ENCODE measurements at regions not wholly inside any gene's neighbourhood (a gene's known extent, or its start where the extent isn't known, plus 50 kb on each side); places are given as distances from the start of the nearest gene placed in this dataset.

DNA sequence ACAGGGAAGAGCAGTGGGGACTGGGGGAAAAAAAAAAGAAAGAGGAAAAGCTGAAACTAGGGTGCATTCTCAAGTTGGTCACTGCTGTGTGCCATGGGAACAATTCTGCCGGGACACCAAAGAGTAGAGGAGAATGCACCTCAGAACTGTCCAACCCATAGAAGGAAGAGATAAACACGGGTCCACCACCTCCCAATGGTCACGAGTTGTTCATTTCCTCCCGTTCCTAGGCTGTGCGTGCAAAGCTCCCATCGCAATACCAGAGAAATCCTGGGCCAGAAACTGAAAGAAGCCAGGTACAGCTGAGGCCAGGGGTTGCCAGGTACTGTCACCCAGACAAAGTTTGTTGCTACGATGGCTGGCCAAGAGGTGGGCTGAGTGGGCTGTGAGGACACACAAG lies 236.9 kb upstream of the ANKRD55 start:
- Histone ChIP-seq H3K27me3 (ENCODE audit: insufficient read depth in 3 of 3, low read length in 2 of 3) (no peaks in the 10 kb centered on the region), H3K9me3 (no peaks in the 10 kb centered on the region), H3K4me3 (no peak overlapping the region), H3K36me3 (ENCODE audit: insufficient read depth in 1 of 2, low read depth in 1 of 2) (no peaks in the 10 kb centered on the region), H3K4me1 (no peaks in the 10 kb centered on the region), H3K27ac (no peak overlapping the region)
- intact Hi-C loops (cut with DNase I), result no loop called here
- TF ChIP-seq, protein P1, sequence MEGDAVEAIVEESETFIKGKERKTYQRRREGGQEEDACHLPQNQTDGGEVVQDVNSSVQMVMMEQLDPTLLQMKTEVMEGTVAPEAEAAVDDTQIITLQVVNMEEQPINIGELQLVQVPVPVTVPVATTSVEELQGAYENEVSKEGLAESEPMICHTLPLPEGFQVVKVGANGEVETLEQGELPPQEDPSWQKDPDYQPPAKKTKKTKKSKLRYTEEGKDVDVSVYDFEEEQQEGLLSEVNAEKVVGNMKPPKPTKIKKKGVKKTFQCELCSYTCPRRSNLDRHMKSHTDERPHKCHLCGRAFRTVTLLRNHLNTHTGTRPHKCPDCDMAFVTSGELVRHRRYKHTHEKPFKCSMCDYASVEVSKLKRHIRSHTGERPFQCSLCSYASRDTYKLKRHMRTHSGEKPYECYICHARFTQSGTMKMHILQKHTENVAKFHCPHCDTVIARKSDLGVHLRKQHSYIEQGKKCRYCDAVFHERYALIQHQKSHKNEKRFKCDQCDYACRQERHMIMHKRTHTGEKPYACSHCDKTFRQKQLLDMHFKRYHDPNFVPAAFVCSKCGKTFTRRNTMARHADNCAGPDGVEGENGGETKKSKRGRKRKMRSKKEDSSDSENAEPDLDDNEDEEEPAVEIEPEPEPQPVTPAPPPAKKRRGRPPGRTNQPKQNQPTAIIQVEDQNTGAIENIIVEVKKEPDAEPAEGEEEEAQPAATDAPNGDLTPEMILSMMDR (IDR thresholded peaks at IDR 0.05), result no peak
- WGBS, 3 donors, result 86 to 91% (median 87%) methylated on average over 7 of the region's 7 CpGs
- DNase-seq (no peak), ATAC-seq (no peak)

DNA sequence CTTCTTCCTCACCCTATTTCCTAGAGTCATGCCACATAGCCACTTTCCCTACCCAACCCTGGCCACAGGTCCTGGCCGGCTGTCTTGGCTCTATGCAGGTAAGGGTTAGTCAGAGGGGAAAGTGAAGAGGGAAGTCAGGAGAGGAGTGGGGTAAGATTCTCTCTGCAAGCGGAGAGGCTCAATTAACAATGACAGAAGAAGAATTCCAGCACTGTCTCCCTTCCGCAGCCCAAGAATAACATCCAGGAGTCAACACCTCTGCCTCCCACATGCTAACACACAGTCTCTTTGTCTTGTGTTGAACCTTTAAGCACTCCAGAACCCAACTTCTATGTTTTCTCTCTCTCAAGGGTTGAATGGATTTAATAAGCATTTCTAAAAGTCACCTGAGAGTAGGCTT lies 235.1 kb upstream of the ANKRD55 start:
- DNase-seq, result no peak
- H3K27ac ChIP-seq, result no peak overlapping the region
- intact Hi-C loops (cut with DNase I), result no loop called here
- no peaks in the 10 kb centered on the region for H3K9me3 ChIP-seq
- H3K4me1 ChIP-seq, result no peaks in the 10 kb centered on the region
- ATAC-seq, result no peak
- TF ChIP-seq, protein P1 (IDR thresholded peaks at IDR 0.05), result no peak
- no peaks in the 10 kb centered on the region for H3K27me3 ChIP-seq (ENCODE audit: insufficient read depth in 3 of 3, low read length in 2 of 3)
- H3K36me3 ChIP-seq (ENCODE audit: insufficient read depth in 1 of 2, low read depth in 1 of 2), result no peaks in the 10 kb centered on the region
- no peak overlapping the region for H3K4me3 ChIP-seq
- 80 to 88% (median 81%) methylated on average over 3 of the region's 3 CpGs for WGBS, 3 donors

DNA sequence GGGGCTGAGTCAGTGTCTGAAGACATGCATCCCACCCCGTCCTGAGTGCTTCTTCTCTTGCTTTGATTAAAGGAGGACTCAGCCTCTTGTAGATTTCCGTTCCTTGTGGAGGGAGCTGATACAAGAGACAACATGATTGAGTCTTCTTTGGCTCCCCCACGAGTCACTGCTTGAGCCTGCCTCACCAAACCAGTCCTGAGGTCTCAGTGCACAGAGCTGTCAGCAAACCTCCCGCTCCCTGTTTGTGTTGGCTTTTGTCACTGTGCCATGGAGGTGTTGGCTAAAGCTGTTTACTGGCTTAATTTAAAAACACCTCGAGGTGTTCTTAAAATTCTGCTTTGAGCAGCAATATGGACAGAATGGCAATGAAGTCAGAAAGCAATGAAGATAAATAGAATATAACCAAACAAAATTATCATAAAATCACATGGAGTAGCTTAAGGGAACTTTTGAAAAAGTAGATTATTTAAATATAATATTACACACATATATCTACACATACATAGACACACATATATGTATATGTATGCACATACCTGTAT lies 234.1 kb upstream of the ANKRD55 start:
- Histone ChIP-seq H3K36me3 (ENCODE audit: insufficient read depth in 1 of 2, low read depth in 1 of 2) (no peaks in the 10 kb centered on the region), H3K4me1 (no peaks in the 10 kb centered on the region), H3K4me3 (no peak overlapping the region), H3K27me3 (ENCODE audit: insufficient read depth in 3 of 3, low read length in 2 of 3) (no peaks in the 10 kb centered on the region), H3K9me3 (no peaks in the 10 kb centered on the region), H3K27ac (no peak overlapping the region)
- ATAC-seq (no peak), DNase-seq (no peak)
- WGBS, 3 donors, result 75 to 81% (median 81%) methylated on average over 5 of the region's 5 CpGs
- TF ChIP-seq, protein P1 (IDR thresholded peaks at IDR 0.05), result no peak
- intact Hi-C loops (cut with DNase I), result no loop called here

DNA sequence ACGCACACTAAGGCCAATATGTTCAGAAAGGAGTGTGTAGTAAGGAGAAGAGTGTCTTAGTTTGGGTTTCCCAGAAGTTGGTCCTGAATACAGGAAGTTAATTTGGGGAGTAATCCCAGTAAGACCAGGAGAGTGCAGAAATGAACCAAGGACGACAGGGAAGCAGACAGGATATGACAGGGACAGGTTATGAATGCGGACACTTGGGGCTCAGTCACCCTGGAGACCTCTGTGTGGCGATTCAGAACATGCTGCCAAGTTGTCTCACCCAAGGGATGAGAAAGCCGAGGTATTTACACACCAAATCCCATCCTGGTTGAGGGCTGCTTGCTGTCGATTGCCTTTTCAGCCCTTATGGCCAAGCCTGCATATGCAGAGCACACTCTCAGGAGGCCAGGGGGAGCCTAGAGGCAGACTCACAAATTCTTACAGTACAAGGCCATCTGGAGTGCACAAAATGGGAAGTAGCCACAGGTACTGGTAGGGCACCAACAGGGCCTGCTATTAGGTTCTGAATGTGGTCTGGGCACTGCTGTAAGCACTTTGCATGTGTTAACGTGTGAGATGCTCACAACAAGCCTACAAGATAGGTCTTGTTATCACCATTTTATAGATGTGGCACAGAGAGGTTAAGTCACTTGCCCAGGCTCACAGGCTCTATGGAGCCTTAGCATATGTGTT lies 233.1 kb upstream of the ANKRD55 start:
- no peak overlapping the region for H3K4me3 ChIP-seq
- no peak overlapping the region for H3K27ac ChIP-seq
- intact Hi-C loops (cut with DNase I), result no loop called here
- no peaks in the 10 kb centered on the region for H3K9me3 ChIP-seq
- no peaks in the 10 kb centered on the region for H3K27me3 ChIP-seq (ENCODE audit: insufficient read depth in 3 of 3, low read length in 2 of 3)
- H3K36me3 ChIP-seq (ENCODE audit: insufficient read depth in 1 of 2, low read depth in 1 of 2), result no peaks in the 10 kb centered on the region
- H3K4me1 ChIP-seq, result no peaks in the 10 kb centered on the region
- DNase-seq, result no peak
- WGBS, 3 donors, result 76 to 85% (median 81%) methylated on average over 7 of the region's 7 CpGs
- ATAC-seq, result no peak
- TF ChIP-seq, protein P1 (IDR thresholded peaks at IDR 0.05), result no peak

DNA sequence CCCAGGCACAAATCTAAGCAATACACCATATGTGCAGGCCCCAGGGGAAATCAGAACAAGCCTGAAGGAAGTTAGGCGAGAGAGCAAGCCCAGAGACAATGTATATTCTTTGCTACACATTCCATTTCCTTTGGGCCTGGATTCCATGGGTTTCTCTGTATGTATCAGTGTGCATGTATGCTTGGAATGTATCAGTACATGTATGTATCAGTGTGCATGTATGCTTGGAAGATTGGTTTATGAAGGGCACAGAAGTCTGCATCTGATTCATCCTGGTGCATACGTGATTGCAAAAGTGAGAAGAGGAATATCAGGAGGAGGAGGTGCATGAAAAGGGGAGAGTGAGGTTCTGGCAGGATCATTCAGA lies 232.6 kb upstream of the ANKRD55 start:
- ATAC-seq (no peak), DNase-seq (no peak)
- Histone ChIP-seq H3K27me3 (ENCODE audit: insufficient read depth in 3 of 3, low read length in 2 of 3) (no peaks in the 10 kb centered on the region), H3K4me1 (no peaks in the 10 kb centered on the region), H3K27ac (no peak overlapping the region), H3K36me3 (ENCODE audit: insufficient read depth in 1 of 2, low read depth in 1 of 2) (no peaks in the 10 kb centered on the region), H3K4me3 (no peak overlapping the region), H3K9me3 (no peaks in the 10 kb centered on the region)
- TF ChIP-seq, protein P1 (IDR thresholded peaks at IDR 0.05), result no peak
- intact Hi-C loops (cut with DNase I), result no loop called here
- 77 to 82% (median 81%) methylated on average over 2 of the region's 2 CpGs for WGBS, 3 donors

Measured in psoas muscle (tissue), 7 donors.